SKM-1 treated with dmso at 0.1 percent for 144 hours (cell line): ENCODE measurements at regions not wholly inside any gene's neighbourhood (a gene's known extent, or its start where the extent isn't known, plus 50 kb on each side); places are given as distances from the start of the nearest gene placed in this dataset.

Source experiments
- DNase-seq: peaks from one replicate; lab custom pipeline; 2025; ENCODE audit not compliant: unreplicated experiment; lab: John Stamatoyannopoulos, UW

- DNase-seq = no peak
Measured at GRCh38 chr3:56902468-56903160, 100.9 kb upstream of the ARHGEF3 start.

- DNase-seq = no peak
Measured at GRCh38 chr3:56900801-56901200, 99.1 kb upstream of the ARHGEF3 start.

GRCh38 chr3:56899851-56900250, 98.1 kb upstream of the ARHGEF3 start:
- DNase-seq = peak; percentile 57

- DNase-seq = no peak
Measured at GRCh38 chr3:56899078-56899477, 97.3 kb upstream of the ARHGEF3 start.

- DNase-seq = no peak
Measured at GRCh38 chr3:56896357-56896756, 94.6 kb upstream of the ARHGEF3 start.

- DNase-seq = no peak
Measured at GRCh38 chr3:56894881-56895431, 93.2 kb upstream of the ARHGEF3 start.

- no peak for DNase-seq
Measured at GRCh38 chr3:56890448-56891091, 88.8 kb upstream of the ARHGEF3 start.

GRCh38 chr3:56889131-56889530, 87.4 kb upstream of the ARHGEF3 start:
- no peak for DNase-seq

- DNase-seq = no peak
Measured at GRCh38 chr3:56887402-56888025, 85.8 kb upstream of the ARHGEF3 start.

- DNase-seq = no peak
Measured at GRCh38 chr3:56886314-56886713, 84.6 kb upstream of the ARHGEF3 start.

- DNase-seq = no peak
Measured at GRCh38 chr3:56885879-56886278, 84.1 kb upstream of the ARHGEF3 start.

GRCh38 chr3:56885453-56885852, 83.7 kb upstream of the ARHGEF3 start:
- no peak for DNase-seq

- no peak for DNase-seq
Measured at GRCh38 chr3:56884387-56884786, 82.6 kb upstream of the ARHGEF3 start.

- DNase-seq = no peak
Measured at GRCh38 chr3:56883828-56884227, 82.1 kb upstream of the ARHGEF3 start.

GRCh38 chr3:56882896-56883295, 81.1 kb upstream of the ARHGEF3 start:
- DNase-seq = no peak

GRCh38 chr3:56881841-56882240, 80.1 kb upstream of the ARHGEF3 start:
- no peak for DNase-seq

- no peak for DNase-seq
Measured at GRCh38 chr3:56880720-56881575, 79.2 kb upstream of the ARHGEF3 start.

- no peak for DNase-seq
Measured at GRCh38 chr3:56879436-56880215, 77.9 kb upstream of the ARHGEF3 start.

- no peak for DNase-seq
Measured at GRCh38 chr3:56878074-56878473, 76.3 kb upstream of the ARHGEF3 start.

GRCh38 chr3:56876916-56877315, 75.2 kb upstream of the ARHGEF3 start:
- no peak for DNase-seq
